GM12878 (cell line): ENCODE measurements at regions not wholly inside any gene's neighbourhood (a gene's known extent, or its start where the extent isn't known, plus 50 kb on each side); places are given as distances from the start of the nearest gene placed in this dataset.

Source experiments
- ATAC-seq: fragments of 200-7000 bp; cut with Tn5 transposase; 3 replicates; pipeline ENCODE4 v1.9.1; 2020; ENCODE audit warnings: mild to moderate bottlenecking, moderate library complexity
- BruUV-seq: library from RNA; stranded (reverse); fragments of 400-500 nt; replicated peaks from 2 replicates; lab custom pipeline; 2021; lab: Mats Ljungman, UMichigan
- CTCF ChIA-PET: fragments of 300-600 bp; sonication (Branson Sonifier 250); formaldehyde crosslinking; extraction: SDS; loops from one replicate; lab custom pipeline; 2021; ENCODE audit warnings: inconsistent platforms; lab: Yijun Ruan, JAX
- POLR2A ChIA-PET: fragments of 350-600 bp; formaldehyde crosslinking; extraction: SDS; loops from one replicate; lab custom pipeline; 2021; ENCODE audit warnings: inconsistent platforms; lab: Charles Lee
- RAD21 ChIA-PET: fragments of 300-600 bp; sonication (Branson Sonifier 250); formaldehyde crosslinking; loops from one replicate; lab custom pipeline; 2023; ENCODE audit warnings: antibody characterized with exemption; ENCODE audit not compliant: unreplicated experiment; lab: Charles Lee
- SMC1A ChIA-PET: fragments of 300-600 bp; sonication (Branson Sonifier 250); formaldehyde crosslinking; loops from one replicate; lab custom pipeline; 2023; ENCODE audit not compliant: unreplicated experiment, uncharacterized antibody; lab: Charles Lee
- DNase-seq: peaks from one replicate; pipeline ENCODE4 v3.0.0-alpha.2; 2011; ENCODE audit warnings: low read depth, low spot score
- FAIRE-seq: peaks from 3 replicates; lab custom pipeline; 2011; peaks lifted over from hg19 to GRCh38; lab: Jason Lieb, UNC
- H2AFZ ChIP-seq: 2 replicates; pipeline ENCODE4 v1.6.0; 2011; ENCODE audit warnings: low read depth, low read length, control low read depth; ENCODE audit not compliant: control insufficient read depth
- H3K27ac ChIP-seq: 2 replicates; pipeline ENCODE4 v1.5.1; 2011; ENCODE audit warnings: control low read depth; ENCODE audit not compliant: control insufficient read depth, insufficient read depth
- H3K27me3 ChIP-seq, 2 experiments: replicated peaks in 1 of 2; 2 replicates each; pipeline versions ENCODE4 v1.6.0 to v1.6.1; 2011; ENCODE audit warnings: low read length in 1 of 2; ENCODE audit not compliant: control insufficient read depth in 2 of 2, insufficient read depth in 2 of 2
- H3K36me3 ChIP-seq, 2 experiments: 2 replicates each; pipeline ENCODE4 v1.5.1; 2011; ENCODE audit warnings: low read length in 1 of 2; ENCODE audit not compliant: control insufficient read depth in 2 of 2, insufficient read depth in 2 of 2
- H3K4me1 ChIP-seq: 2 replicates; pipeline ENCODE4 v1.6.1; 2011; ENCODE audit warnings: mild to moderate bottlenecking, low read length, moderate library complexity, mixed read lengths; ENCODE audit not compliant: control insufficient read depth, insufficient read depth
- H3K4me2 ChIP-seq: 2 replicates; pipeline ENCODE4 v1.6.0; 2011; ENCODE audit warnings: control low read depth; ENCODE audit not compliant: control insufficient read depth, insufficient read depth
- H3K4me3 ChIP-seq: fragments of 200-600 bp; sonication (generic); 2 replicates; pipeline ENCODE4 v1.5.1; 2016
- H3K79me2 ChIP-seq: 2 replicates; pipeline ENCODE4 v1.6.0; 2011; ENCODE audit warnings: low read length; ENCODE audit not compliant: control insufficient read depth, insufficient read depth
- H3K9ac ChIP-seq: 2 replicates; pipeline ENCODE4 v1.8.0; 2011; ENCODE audit warnings: low read length, control low read depth, mixed read lengths; ENCODE audit not compliant: control insufficient read depth, insufficient read depth
- H3K9me3 ChIP-seq: replicated peaks from 3 replicates; pipeline ENCODE4 v1.5.1; 2011; ENCODE audit warnings: mild to moderate bottlenecking, low read length; ENCODE audit not compliant: control insufficient read depth, insufficient read depth
- H4K20me1 ChIP-seq: 2 replicates; pipeline ENCODE4 v1.6.0; 2011; ENCODE audit not compliant: control insufficient read depth, insufficient read depth
- E4F1 ChIP-seq: fragments of 450-650 bp; IDR thresholded peaks from 2 replicates; pipeline ENCODE4 v1.6.1; 2018; ENCODE audit warnings: borderline replicate concordance, mild to moderate bottlenecking; ENCODE audit not compliant: partially characterized antibody
- KAT2A ChIP-seq: conservative IDR thresholded peaks from 2 replicates; pipeline ENCODE4 v1.6.1; 2011; ENCODE audit warnings: low read depth, low read length; ENCODE audit not compliant: control insufficient read depth
- KDM1A ChIP-seq: fragments of 200-600 bp; sonication (generic); IDR thresholded peaks from 2 replicates; pipeline ENCODE4 v1.6.1; 2016; ENCODE audit warnings: borderline replicate concordance
- NFXL1 ChIP-seq: fragments of 450-650 bp; IDR thresholded peaks from 2 replicates; pipeline ENCODE4 v1.6.1; 2017; ENCODE audit warnings: antibody characterized with exemption, mild to moderate bottlenecking, borderline replicate concordance
- TCF3 ChIP-seq: IDR thresholded peaks from 2 replicates; pipeline ENCODE4 v1.6.1; 2012; ENCODE audit warnings: low read depth, mild to moderate bottlenecking, low read length, borderline replicate concordance; ENCODE audit not compliant: insufficient read depth
- ZNF217 ChIP-seq: fragments of 450-650 bp; IDR thresholded peaks from 2 replicates; pipeline ENCODE4 v1.6.1; 2017; ENCODE audit warnings: antibody characterized with exemption, mild to moderate bottlenecking
- WGBS: methylation state at CpG from one replicate; pipeline ENCODE4 v1.1.6; 2016; ENCODE audit warnings: low lambda C conversion rate; ENCODE audit not compliant: insufficient replicate concordance, insufficient coverage; ENCODE audit errors: missing lambda C conversion rate; 5-methylcytosine and 5-hydroxymethylcytosine counted together
- in situ Hi-C: fragments of 300-500 bp; cut with MboI; formaldehyde crosslinking; loops from 9 replicates; pipeline ENCODE4 v1.14.3; 2018; ENCODE audit warnings: mixed read lengths
- intact Hi-C: fragments of 100-400 bp; cut with micrococcal nuclease; formaldehyde crosslinking; loops from one replicate; pipeline ENCODE4 v1.14.2; 2022; ENCODE audit not compliant: unreplicated experiment
- TF ChIP-seq, protein P1 (sequence below): fragments of 450-650 bp; IDR thresholded peaks from 2 replicates; pipeline ENCODE4 v1.6.1; 2017; ENCODE audit warnings: borderline replicate concordance
- TF ChIP-seq, protein P2 (sequence below): fragments of 150-350 bp; IDR thresholded peaks from 2 replicates; pipeline ENCODE4 v1.6.1; 2016; ENCODE audit warnings: low read depth, low read length
- TF ChIP-seq, protein P3 (sequence below): IDR thresholded peaks from 2 replicates; pipeline ENCODE4 v1.6.1; 2012; ENCODE audit warnings: low read depth, low read length, improper control_type of control experiment

- ATAC-seq (no peak), FAIRE-seq (no peak), DNase-seq (no peak)
- no peaks in the 10 kb centered on the region for H3K9me3 ChIP-seq
- intact Hi-C loops = no loop called here
- SMC1A ChIA-PET = no interaction called here
- no peak overlapping the region for H3K9ac ChIP-seq
- H3K79me2 ChIP-seq = no peaks in the 10 kb centered on the region
- RAD21 ChIA-PET = no interaction called here
- no peak overlapping the region for H3K4me2 ChIP-seq
- TF ChIP-seq KDM1A = no peak
- TF ChIP-seq E4F1 = no peak
- TF ChIP-seq, protein P1, sequence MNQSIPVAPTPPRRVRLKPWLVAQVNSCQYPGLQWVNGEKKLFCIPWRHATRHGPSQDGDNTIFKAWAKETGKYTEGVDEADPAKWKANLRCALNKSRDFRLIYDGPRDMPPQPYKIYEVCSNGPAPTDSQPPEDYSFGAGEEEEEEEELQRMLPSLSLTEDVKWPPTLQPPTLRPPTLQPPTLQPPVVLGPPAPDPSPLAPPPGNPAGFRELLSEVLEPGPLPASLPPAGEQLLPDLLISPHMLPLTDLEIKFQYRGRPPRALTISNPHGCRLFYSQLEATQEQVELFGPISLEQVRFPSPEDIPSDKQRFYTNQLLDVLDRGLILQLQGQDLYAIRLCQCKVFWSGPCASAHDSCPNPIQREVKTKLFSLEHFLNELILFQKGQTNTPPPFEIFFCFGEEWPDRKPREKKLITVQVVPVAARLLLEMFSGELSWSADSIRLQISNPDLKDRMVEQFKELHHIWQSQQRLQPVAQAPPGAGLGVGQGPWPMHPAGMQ = no peak
- no peak for TF ChIP-seq TCF3
- no peak for TF ChIP-seq KAT2A
- no peak for TF ChIP-seq NFXL1
- no peak for TF ChIP-seq ZNF217
- TF ChIP-seq, protein P2, sequence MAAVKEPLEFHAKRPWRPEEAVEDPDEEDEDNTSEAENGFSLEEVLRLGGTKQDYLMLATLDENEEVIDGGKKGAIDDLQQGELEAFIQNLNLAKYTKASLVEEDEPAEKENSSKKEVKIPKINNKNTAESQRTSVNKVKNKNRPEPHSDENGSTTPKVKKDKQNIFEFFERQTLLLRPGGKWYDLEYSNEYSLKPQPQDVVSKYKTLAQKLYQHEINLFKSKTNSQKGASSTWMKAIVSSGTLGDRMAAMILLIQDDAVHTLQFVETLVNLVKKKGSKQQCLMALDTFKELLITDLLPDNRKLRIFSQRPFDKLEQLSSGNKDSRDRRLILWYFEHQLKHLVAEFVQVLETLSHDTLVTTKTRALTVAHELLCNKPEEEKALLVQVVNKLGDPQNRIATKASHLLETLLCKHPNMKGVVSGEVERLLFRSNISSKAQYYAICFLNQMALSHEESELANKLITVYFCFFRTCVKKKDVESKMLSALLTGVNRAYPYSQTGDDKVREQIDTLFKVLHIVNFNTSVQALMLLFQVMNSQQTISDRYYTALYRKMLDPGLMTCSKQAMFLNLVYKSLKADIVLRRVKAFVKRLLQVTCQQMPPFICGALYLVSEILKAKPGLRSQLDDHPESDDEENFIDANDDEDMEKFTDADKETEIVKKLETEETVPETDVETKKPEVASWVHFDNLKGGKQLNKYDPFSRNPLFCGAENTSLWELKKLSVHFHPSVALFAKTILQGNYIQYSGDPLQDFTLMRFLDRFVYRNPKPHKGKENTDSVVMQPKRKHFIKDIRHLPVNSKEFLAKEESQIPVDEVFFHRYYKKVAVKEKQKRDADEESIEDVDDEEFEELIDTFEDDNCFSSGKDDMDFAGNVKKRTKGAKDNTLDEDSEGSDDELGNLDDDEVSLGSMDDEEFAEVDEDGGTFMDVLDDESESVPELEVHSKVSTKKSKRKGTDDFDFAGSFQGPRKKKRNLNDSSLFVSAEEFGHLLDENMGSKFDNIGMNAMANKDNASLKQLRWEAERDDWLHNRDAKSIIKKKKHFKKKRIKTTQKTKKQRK = no peak
- TF ChIP-seq, protein P3, sequence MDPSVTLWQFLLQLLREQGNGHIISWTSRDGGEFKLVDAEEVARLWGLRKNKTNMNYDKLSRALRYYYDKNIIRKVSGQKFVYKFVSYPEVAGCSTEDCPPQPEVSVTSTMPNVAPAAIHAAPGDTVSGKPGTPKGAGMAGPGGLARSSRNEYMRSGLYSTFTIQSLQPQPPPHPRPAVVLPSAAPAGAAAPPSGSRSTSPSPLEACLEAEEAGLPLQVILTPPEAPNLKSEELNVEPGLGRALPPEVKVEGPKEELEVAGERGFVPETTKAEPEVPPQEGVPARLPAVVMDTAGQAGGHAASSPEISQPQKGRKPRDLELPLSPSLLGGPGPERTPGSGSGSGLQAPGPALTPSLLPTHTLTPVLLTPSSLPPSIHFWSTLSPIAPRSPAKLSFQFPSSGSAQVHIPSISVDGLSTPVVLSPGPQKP = no peak
- POLR2A ChIA-PET = no interaction called here
- 26% methylated on average over 5 of the region's 5 CpGs for WGBS
- no TSS peak for BruUV-seq
- no peak overlapping the region for H2AFZ ChIP-seq
- no peaks in the 10 kb centered on the region for H4K20me1 ChIP-seq
- H3K36me3 ChIP-seq = no peaks in the 10 kb centered on the region
- H3K4me1 ChIP-seq = no peaks in the 10 kb centered on the region
- CTCF ChIA-PET = interaction anchor here (1.0 kb wide), 1 partner anchor 15 kb away, joined by 4 read pairs; no protein-coding TSS in a partner anchor
- H3K4me3 ChIP-seq = no peak overlapping the region
- H3K27me3 ChIP-seq = no peaks in the 10 kb centered on the region; a peak in 1 of 4 replicates
- in situ Hi-C loops = no loop called here
- H3K27ac ChIP-seq = no peak overlapping the region
These were observed 256.6 kb downstream of the VAPA start for GRCh38 chr18:10170375-10170774.
